NOMO-1 (cell line): ENCODE measurements at regions not wholly inside any gene's neighbourhood (a gene's known extent, or its start where the extent isn't known, plus 50 kb on each side); places are given as distances from the start of the nearest gene placed in this dataset.

ENCODE experiments used
- DNase-seq, 2 experiments: peaks; one replicate each; lab custom pipeline; 2025; ENCODE audit not compliant: unreplicated experiment in 2 of 2; lab: John Stamatoyannopoulos, UW

GRCh38 chr2:106941372-106941993, 55.5 kb upstream of the ST6GAL2 start:
- no peak for DNase-seq

- DNase-seq = no peak
These were observed 57.7 kb upstream of the ST6GAL2 start for GRCh38 chr2:106943468-106944200.

DNA sequence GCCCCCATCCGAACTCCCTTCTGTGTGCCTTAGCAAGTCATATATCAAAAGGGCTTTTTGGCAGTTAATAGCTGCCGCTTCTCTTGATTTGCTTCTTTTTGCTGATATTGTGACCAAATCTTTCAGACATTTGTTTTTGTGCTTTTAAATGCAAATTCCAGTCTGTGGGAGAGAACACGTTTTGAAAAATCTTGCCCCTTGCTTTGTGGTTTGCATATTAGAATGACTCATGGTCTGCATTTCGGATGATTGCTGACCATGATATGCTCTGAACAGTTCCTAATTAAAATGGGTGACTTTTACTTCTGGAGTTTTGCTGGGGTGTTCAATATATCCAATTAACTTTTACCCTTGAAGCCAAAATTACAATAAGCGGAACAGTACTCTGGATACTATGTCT, 58.2 kb upstream of the ST6GAL2 start:
- DNase-seq = no peak

DNA sequence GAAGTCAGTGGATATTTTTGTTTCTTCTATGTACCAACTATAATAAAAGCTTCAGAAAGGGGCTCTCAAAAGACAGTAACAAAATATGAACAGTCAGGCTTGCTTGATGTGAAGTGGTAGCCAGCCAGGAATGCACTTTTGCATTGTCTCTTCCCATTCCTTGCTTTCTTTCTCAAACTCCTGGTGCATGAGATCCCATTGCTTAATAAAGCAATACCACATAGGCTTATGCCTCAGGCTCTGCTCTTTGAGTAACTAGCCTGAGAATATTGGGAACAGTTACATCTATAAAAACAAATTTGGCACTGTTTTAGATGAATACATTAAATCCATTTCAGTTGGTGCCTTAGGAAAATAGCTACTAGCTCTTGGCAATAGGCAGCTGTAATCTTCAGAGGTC, 62.6 kb upstream of the ST6GAL2 start:
- no peak for DNase-seq

DNA sequence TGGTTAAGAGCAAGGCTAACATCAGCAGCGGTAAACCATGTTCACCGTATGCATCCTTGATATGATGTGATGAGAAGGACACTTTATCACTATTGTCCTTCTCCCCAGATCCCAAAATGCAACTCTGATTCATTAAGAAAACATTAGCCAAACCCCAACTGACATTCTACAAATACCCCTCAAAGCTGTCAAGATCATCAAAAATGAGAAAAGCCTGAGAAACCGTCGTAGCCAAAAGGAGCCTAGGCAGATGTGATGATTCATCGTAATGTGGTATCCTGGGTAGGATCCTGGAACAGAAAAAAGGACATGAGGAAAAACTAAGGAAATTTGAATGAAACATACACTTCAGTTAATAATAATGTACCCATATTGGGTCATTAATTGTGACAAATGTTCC, 67.3 kb upstream of the ST6GAL2 start:
- DNase-seq = no peak

GRCh38 chr2:106953779-106954178, 67.8 kb upstream of the ST6GAL2 start:
- no peak for DNase-seq

GRCh38 chr2:106954304-106954703, 68.3 kb upstream of the ST6GAL2 start:
- DNase-seq = no peak

- DNase-seq = no peak
These were observed 70.4 kb upstream of the ST6GAL2 start for GRCh38 chr2:106956416-106956815.

- no peak for DNase-seq
These were observed 70.9 kb upstream of the ST6GAL2 start for GRCh38 chr2:106956879-106957278.

DNA sequence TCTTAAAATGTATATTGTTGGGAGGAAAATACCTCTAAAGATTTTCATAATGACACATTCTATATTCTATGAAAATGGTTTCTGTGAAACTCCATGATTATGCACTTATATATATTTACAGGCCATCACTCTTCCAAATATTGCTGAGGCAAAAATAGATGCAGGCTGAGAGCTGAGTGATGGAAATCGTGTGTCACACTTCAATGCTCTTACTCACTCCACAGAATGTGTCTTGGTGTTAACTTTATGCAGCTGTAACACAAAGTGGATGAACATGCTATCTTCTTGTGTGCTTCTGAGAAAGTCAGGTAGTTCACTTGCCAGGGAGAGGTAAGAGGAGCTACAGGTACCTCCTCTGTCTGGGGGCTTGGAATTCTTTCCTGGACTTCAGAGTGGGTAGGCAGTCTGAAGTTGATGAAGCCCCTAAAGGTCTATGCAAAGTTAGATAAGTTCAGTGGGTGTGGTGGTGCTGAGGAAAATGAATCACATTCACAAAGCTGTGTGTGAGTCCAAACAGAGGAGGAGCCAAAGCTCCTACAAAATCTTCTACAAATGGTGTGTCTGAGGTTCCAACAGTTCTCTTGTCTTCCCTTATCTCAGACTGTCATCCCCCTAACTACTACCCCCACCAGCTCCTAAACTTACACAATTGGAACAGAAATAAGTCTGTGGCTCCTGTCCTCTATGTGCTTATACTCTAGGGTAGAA, 74.2 kb upstream of the ST6GAL2 start:
- no peak for DNase-seq

- DNase-seq = no peak
These were observed 74.8 kb upstream of the ST6GAL2 start for GRCh38 chr2:106960683-106961161.

- DNase-seq = no peak
These were observed 75.4 kb upstream of the ST6GAL2 start for GRCh38 chr2:106961328-106961727.

DNA sequence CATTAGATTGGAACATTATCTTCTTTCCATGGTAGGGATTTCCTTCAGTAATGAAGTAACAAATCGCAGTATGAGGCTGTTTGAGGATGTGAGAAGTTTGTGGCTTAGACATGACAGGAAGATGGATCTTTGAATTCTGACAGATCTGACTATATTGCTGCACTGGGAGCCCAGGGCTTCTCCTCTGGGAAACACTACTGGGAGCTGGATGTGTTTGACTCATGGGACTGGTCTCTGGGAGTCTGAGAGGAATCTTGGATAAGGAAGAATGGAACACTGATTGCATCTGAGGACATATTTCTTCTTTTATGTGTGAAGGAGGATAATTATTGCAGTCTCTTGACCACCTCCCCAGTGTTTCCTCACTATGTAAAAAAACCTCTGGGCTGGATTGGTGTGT, 77.2 kb upstream of the ST6GAL2 start:
- DNase-seq = no peak

DNA sequence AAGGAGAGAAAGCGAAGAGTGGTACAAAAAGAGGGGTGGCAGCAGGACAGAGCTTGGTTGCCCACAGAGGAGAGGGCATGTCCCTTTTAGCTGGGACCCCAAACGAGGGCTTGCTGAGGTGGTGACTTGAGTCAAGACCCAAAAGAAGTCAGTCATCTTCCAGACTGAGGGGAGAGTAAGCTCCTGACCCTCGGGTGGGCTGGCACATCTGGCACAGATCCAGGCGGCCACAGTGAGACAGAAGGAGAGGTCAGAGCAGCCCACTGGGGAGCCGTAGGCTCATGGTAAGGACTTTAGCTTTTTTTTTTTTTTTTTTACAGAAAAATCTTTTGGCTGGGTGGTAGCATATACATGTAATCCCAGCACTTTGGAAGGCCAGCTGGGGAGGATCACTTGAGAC, 77.9 kb upstream of the ST6GAL2 start:
- DNase-seq = no peak

GRCh38 chr2:106965611-106966010, 79.6 kb upstream of the ST6GAL2 start:
- DNase-seq = no peak

GRCh38 chr2:106969777-106970176, 83.8 kb upstream of the ST6GAL2 start:
- DNase-seq = no peak

DNA sequence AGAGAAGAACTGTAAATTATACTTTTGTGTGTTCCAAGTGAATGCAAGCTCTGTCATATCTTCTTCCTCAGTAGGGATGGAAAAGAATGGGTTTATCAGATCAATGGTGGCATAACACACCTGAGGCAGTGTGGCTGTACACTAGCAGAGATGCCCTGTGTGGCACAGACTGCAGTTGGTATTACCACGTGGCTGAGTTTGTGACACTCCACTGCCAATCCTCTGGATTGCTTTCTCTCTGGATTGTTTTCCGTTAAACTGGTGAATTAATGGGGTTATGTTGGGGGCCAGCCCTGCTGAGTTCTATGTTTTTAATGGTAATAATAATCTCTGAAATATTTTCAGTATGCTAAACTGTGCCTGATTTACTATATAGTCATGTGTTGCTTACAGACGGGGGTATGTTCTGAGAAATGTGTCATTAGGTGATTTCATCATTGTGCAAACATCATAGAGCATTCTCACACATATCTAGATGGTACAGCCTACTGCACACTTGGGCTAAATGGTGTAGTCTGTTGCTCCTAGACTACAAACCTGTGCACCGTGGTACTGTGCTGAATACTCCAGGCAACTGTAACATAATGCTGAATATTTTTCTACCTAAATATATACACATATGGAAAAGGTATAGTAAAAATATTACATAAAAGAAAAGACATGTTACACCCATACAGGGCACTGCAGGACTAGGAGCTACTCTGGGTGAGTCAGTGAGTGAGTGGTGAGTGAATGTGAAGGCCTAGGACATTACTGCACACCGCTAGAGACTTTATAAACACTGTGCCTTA, 84.7 kb upstream of the ST6GAL2 start:
- DNase-seq = no peak

DNA sequence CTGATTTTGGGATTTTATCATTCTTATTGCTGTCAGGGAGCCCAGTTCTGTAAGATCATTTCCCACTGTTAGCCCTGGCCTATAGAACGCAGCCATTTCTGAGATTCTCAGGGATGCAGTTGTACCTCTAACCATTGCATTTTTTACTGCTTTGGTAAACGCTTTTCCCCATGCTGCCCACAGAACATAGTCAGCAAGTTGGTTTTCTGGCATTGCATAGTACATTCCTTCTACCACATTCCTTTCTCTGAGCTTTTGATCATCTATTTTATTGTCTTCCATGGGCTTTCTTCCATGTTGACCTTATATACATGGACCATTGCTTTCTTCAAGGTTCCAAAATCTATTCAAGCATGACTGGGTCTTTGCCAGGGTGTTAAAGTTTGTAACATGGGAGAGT, 86.8 kb upstream of the ST6GAL2 start:
- DNase-seq = no peak

- DNase-seq = no peak
These were observed 88.9 kb upstream of the ST6GAL2 start for GRCh38 chr2:106974891-106975290.

GRCh38 chr2:106975641-106976040, 89.7 kb upstream of the ST6GAL2 start:
- DNase-seq = no peak

GRCh38 chr2:106976548-106976947, 90.6 kb upstream of the ST6GAL2 start:
- no peak for DNase-seq
